Mucosa of descending colon (tissue), 3 donors: ENCODE measurements at regions not wholly inside any gene's neighbourhood (a gene's known extent, or its start where the extent isn't known, plus 50 kb on each side); places are given as distances from the start of the nearest gene placed in this dataset.

Experiments
- ATAC-seq: fragments of 200-7000 bp; cut with Tn5 transposase; one replicate; pipeline ENCODE4 v1.9.1; 2020; ENCODE audit warnings: mild to moderate bottlenecking, moderate library complexity
- DNase-seq, 3 donors: peaks; one replicate each; pipeline ENCODE4 v3.0.0-alpha.2; 2020
- H3K36me3 ChIP-seq: fragments of 200-600 bp; one replicate; pipeline ENCODE4 v1.8.0; 2021; ENCODE audit warnings: low read depth, mild to moderate bottlenecking
- H3K4me1 ChIP-seq: fragments of 200-600 bp; one replicate; pipeline ENCODE4 v1.8.0; 2021; ENCODE audit warnings: low read depth, mild to moderate bottlenecking
- H3K4me3 ChIP-seq: fragments of 200-600 bp; one replicate; pipeline ENCODE4 v1.8.0; 2021; ENCODE audit warnings: mild to moderate bottlenecking
- H3K9me3 ChIP-seq: fragments of 200-600 bp; one replicate; pipeline ENCODE4 v1.8.0; 2021; ENCODE audit warnings: mild to moderate bottlenecking
- CTCF ChIP-seq: fragments of 200-600 bp; IDR thresholded peaks from one replicate; pipeline ENCODE4 v1.8.0; 2022; ENCODE audit warnings: antibody characterized with exemption, mild to moderate bottlenecking
- intact Hi-C, 2 donors: fragments of 100-400 bp; cut with DNase I in 1 of 2; cut with micrococcal nuclease in 1 of 2; formaldehyde crosslinking; loops; one replicate each; pipeline versions ENCODE4 v1.11.0 to v1.11.1; 2022; cut with DNase I, micrococcal nuclease
- donor health status: DM: no; HTN: no; CAD: no; lungs with moderate emphysema.
- donor health status: DM: no; HTN: no; CAD: no.
- donor health status: DM: no; HTN: yes; CAD: no.

- DNase-seq (no peak), ATAC-seq (no peak)
Measured at GRCh38 chr12:76713130-76713529, 50.8 kb upstream of the ZDHHC17 start.

DNA sequence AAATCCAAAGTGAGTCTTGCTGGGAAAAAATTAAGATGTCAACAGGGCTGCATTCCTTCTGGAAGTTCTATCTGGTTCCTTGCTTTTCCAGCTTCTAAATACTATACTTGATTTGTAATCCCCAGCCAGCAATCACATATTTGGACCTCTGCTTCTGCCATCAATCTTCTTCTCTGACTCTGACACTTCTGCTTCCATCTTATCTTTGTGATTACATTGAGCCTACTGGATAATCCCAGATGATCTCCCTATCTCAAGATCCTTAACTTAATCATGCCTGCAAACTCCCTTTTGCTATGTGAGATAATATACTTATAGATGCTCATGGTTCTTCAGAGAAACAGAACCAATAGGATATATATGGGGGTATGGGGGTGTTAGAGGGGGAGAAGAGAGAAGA is 49.9 kb upstream of the ZDHHC17 start:
- Histone ChIP-seq H3K4me3 (no peak overlapping the region), H3K36me3 (no peaks in the 10 kb centered on the region), H3K9me3 (no peaks in the 10 kb centered on the region), H3K4me1 (no peaks in the 10 kb centered on the region)
- no peak for DNase-seq
- TF ChIP-seq CTCF, result no peak
- intact Hi-C loops, result no loop called here
- ATAC-seq, result no peak

More at GRCh38 chr12:76713130-76713529, 50.8 kb upstream of the ZDHHC17 start:
- intact Hi-C loops, result no loop called here
- H3K9me3 ChIP-seq, result no peaks in the 10 kb centered on the region
- no peaks in the 10 kb centered on the region for H3K4me1 ChIP-seq
- no peak overlapping the region for H3K4me3 ChIP-seq
- TF ChIP-seq CTCF, result no peak
- H3K36me3 ChIP-seq, result no peaks in the 10 kb centered on the region
